Ovary (tissue), 7 donors: ENCODE measurements at regions not wholly inside any gene's neighbourhood (a gene's known extent, or its start where the extent isn't known, plus 50 kb on each side); places are given as distances from the start of the nearest gene placed in this dataset.

ENCODE experiments used
- DNase-seq, 5 donors: peaks; one replicate each; pipeline ENCODE4 v3.0.0-alpha.2; 2019 to 2020
- H3K27ac ChIP-seq, 2 donors: fragments of 200-600 bp; one replicate each; pipeline versions ENCODE4 v1.5.1 to v1.8.0; 2019 to 2022
- H3K27me3 ChIP-seq: fragments of 200-600 bp; one replicate; pipeline ENCODE4 v1.8.0; 2022
- H3K36me3 ChIP-seq: fragments of 200-600 bp; sonication (generic); one replicate; pipeline ENCODE4 v1.5.1; 2019
- H3K4me1 ChIP-seq: one replicate; pipeline ENCODE4 v1.8.1; 2013; ENCODE audit warnings: mild to moderate bottlenecking, moderate library complexity; ENCODE audit not compliant: insufficient read depth
- H3K4me3 ChIP-seq: fragments of 200-600 bp; sonication (generic); one replicate; pipeline ENCODE4 v1.5.1; 2017
- H3K9me3 ChIP-seq, 2 donors: fragments of 200-600 bp in 1 of 2; sonication (generic) in 1 of 2; one replicate each; pipeline versions ENCODE4 v1.5.1 to v1.8.1; 2013 to 2019; ENCODE audit warnings: mild to moderate bottlenecking in 1 of 2, moderate library complexity in 1 of 2
- CTCF ChIP-seq, 3 donors: fragments of 450-650 bp in 2 of 3; fragments of 200-600 bp in 1 of 3; IDR thresholded peaks; one replicate each; pipeline versions ENCODE4 v1.5.1 to v1.8.0; 2016 to 2022; ENCODE audit warnings: antibody characterized with exemption in 3 of 3, mild to moderate bottlenecking in 1 of 3
- EP300 ChIP-seq: sonication (generic); formaldehyde crosslinking; IDR thresholded peaks from one replicate; pipeline ENCODE4 v1.6.1; 2017; ENCODE audit warnings: antibody characterized with exemption
- POLR2A ChIP-seq: fragments of 450-650 bp; IDR thresholded peaks from one replicate; pipeline ENCODE4 v1.6.1; 2017; ENCODE audit warnings: antibody characterized with exemption, mild to moderate bottlenecking, moderate library complexity
- WGBS, 3 donors: extraction: QIAGEN DNeasy Blood & Tissue Kit in 1 of 3; methylation state at CpG; one replicate each; pipeline versions ENCODE4 v1.1.5 to v1.1.7; 2013 to 2017; 5-methylcytosine and 5-hydroxymethylcytosine counted together
- intact Hi-C, 4 donors: fragments of 100-400 bp; cut with DNase I; formaldehyde crosslinking; loops; one replicate each; pipeline versions ENCODE4 v1.11.0 to v1.15.1; 2022 to 2023
- donor health status: DM: no; HTN: no; CAD: no; lungs with moderate emphysema.
- donor health status: DM: no; HTN: no; CAD: no.
- donor health status: Bipolar disorder and iron deficiency.
- donor health status: DM: no; HTN: no; CAD: no.
- donor health status: DM: yes; HTN: yes; CAD: no.

GRCh38 chr9:86507212-86507630 lies 153.0 kb upstream of the TUT7 start:
- H3K36me3 ChIP-seq = no peaks in the 10 kb centered on the region
- H3K4me3 ChIP-seq = no peak overlapping the region
- intact Hi-C loops = no loop called here
- TF ChIP-seq POLR2A (no peak), EP300 (no peak), CTCF (IDR thresholded peaks at IDR 0.05) (no peak)
- no peak for DNase-seq
- no peaks in the 10 kb centered on the region for H3K4me1 ChIP-seq
- peak overlapping the region in 1 of 2 donors; percentile 32 for H3K27ac ChIP-seq
- no peaks in the 10 kb centered on the region for H3K9me3 ChIP-seq
- 34 to 48% (median 46%) methylated on average over 6 of the region's 6 CpGs for WGBS, 3 donors
- H3K27me3 ChIP-seq = no peaks in the 10 kb centered on the region

GRCh38 chr9:86503942-86504341 lies 149.7 kb upstream of the TUT7 start:
- no peak for DNase-seq
- no peaks in the 10 kb centered on the region for H3K9me3 ChIP-seq
- WGBS, 3 donors = 89 to 95% (median 91%) methylated on average over 6 of the region's 6 CpGs
- no peaks in the 10 kb centered on the region for H3K36me3 ChIP-seq
- H3K4me1 ChIP-seq = peaks cover 5% of the 10 kb centered on the region
- H3K27me3 ChIP-seq = no peaks in the 10 kb centered on the region
- no peak overlapping the region for H3K27ac ChIP-seq
- no peak overlapping the region for H3K4me3 ChIP-seq
- intact Hi-C loops = no loop called here
- TF ChIP-seq POLR2A (no peak), EP300 (no peak), CTCF (IDR thresholded peaks at IDR 0.05) (no peak)

- Histone ChIP-seq H3K27me3 (no peaks in the 10 kb centered on the region), H3K36me3 (no peaks in the 10 kb centered on the region), H3K27ac (no peak overlapping the region), H3K9me3 (no peaks in the 10 kb centered on the region), H3K4me1 (peaks cover 5% of the 10 kb centered on the region), H3K4me3 (no peak overlapping the region)
- 40 to 50% (median 46%) methylated on average over 1 of the region's 1 CpG for WGBS, 3 donors
- intact Hi-C loops = no loop called here
- no peak for TF ChIP-seq EP300
- TF ChIP-seq POLR2A = no peak
- TF ChIP-seq CTCF (IDR thresholded peaks at IDR 0.05) = no peak
- DNase-seq = no peak
Measured at GRCh38 chr9:86503314-86503713, 149.1 kb upstream of the TUT7 start.

GRCh38 chr9:86500667-86501435 lies 146.6 kb upstream of the TUT7 start:
- WGBS, 3 donors = 23 to 38% (median 25%) methylated on average over 9 of the region's 9 CpGs
- peaks cover 5% of the 10 kb centered on the region for H3K4me1 ChIP-seq
- no peaks in the 10 kb centered on the region for H3K27me3 ChIP-seq
- peak overlapping the region; percentile 49 to 69 for H3K27ac ChIP-seq
- no peak for DNase-seq
- intact Hi-C loops = no loop called here
- H3K36me3 ChIP-seq = no peaks in the 10 kb centered on the region
- H3K9me3 ChIP-seq = no peaks in the 10 kb centered on the region
- H3K4me3 ChIP-seq = no peak overlapping the region
- no peak for TF ChIP-seq EP300
- peak in 1 of 3 donors; percentile 23 for TF ChIP-seq CTCF (IDR thresholded peaks at IDR 0.05)
- no peak for TF ChIP-seq POLR2A
